SJSA1 (cell line): ENCODE measurements at regions not wholly inside any gene's neighbourhood (a gene's known extent, or its start where the extent isn't known, plus 50 kb on each side); places are given as distances from the start of the nearest gene placed in this dataset.
A peak's percentile ranks its signal among the peaks of the same experiment; 100 is the strongest.

Source experiments
- DNase-seq, 2 experiments: peaks; one replicate each; pipeline ENCODE4 v3.0.0-alpha.2; 2015 to 2020; ENCODE audit warnings: low spot score in 2 of 2, low read depth in 1 of 2
- H3K27ac ChIP-seq: fragments of 250-450 bp; sonication (Bioruptor Pico); 2 replicates; pipeline ENCODE4 v1.5.1; 2020; ENCODE audit warnings: mild to moderate bottlenecking, moderate library complexity
- H3K27me3 ChIP-seq: fragments of 250-450 bp; sonication (Bioruptor Pico); replicated peaks from 2 replicates; pipeline ENCODE4 v1.5.1; 2020; ENCODE audit warnings: mild to moderate bottlenecking, moderate library complexity
- H3K36me3 ChIP-seq: fragments of 250-450 bp; sonication (Bioruptor Pico); 2 replicates; pipeline ENCODE4 v1.5.1; 2020; ENCODE audit warnings: mild to moderate bottlenecking
- H3K4me1 ChIP-seq: fragments of 250-450 bp; sonication (Bioruptor Pico); replicated peaks from 2 replicates; pipeline ENCODE4 v1.6.1; 2021; ENCODE audit warnings: mild to moderate bottlenecking
- H3K4me3 ChIP-seq: fragments of 250-450 bp; sonication (Bioruptor Pico); 2 replicates; pipeline ENCODE4 v1.5.1; 2020; ENCODE audit warnings: mild to moderate bottlenecking
- H3K9me3 ChIP-seq: fragments of 250-450 bp; sonication (Bioruptor Pico); replicated peaks from 2 replicates; pipeline ENCODE4 v1.5.1; 2020; ENCODE audit warnings: mild to moderate bottlenecking

- H3K36me3 ChIP-seq, result no peaks in the 10 kb centered on the region
- no peaks in the 10 kb centered on the region for H3K9me3 ChIP-seq
- DNase-seq, result no peak
- H3K4me3 ChIP-seq, result no peak overlapping the region
- no peak overlapping the region for H3K27ac ChIP-seq
- H3K4me1 ChIP-seq, result peaks cover 10% of the 10 kb centered on the region; the same call in 1 of the 2 replicates
- peaks cover 11% of the 10 kb centered on the region for H3K27me3 ChIP-seq
Observed at GRCh38 chr21:36548866-36549265, 68.9 kb upstream of the CLDN14 start.

GRCh38 chr21:36549470-36549869 is 69.5 kb upstream of the CLDN14 start:
- peak in 1 of 2 experiments; percentile 26 for DNase-seq
- H3K4me1 ChIP-seq, result peaks cover 10% of the 10 kb centered on the region; the same call in 1 of the 2 replicates
- no peaks in the 10 kb centered on the region for H3K9me3 ChIP-seq
- H3K36me3 ChIP-seq, result no peaks in the 10 kb centered on the region
- peaks cover 11% of the 10 kb centered on the region for H3K27me3 ChIP-seq
- H3K27ac ChIP-seq, result no peak overlapping the region
- no peak overlapping the region for H3K4me3 ChIP-seq

- peaks cover 10% of the 10 kb centered on the region; the same call in 1 of the 2 replicates for H3K4me1 ChIP-seq
- no peaks in the 10 kb centered on the region for H3K36me3 ChIP-seq
- H3K9me3 ChIP-seq, result no peaks in the 10 kb centered on the region
- no peak overlapping the region for H3K27ac ChIP-seq
- DNase-seq, result peak in 1 of 2 experiments; percentile 34
- H3K4me3 ChIP-seq, result no peak overlapping the region
- H3K27me3 ChIP-seq, result peaks cover 8% of the 10 kb centered on the region
Observed at GRCh38 chr21:36550761-36551160, 70.8 kb upstream of the CLDN14 start.

- no peaks in the 10 kb centered on the region for H3K36me3 ChIP-seq
- no peak overlapping the region for H3K27ac ChIP-seq
- peaks cover 10% of the 10 kb centered on the region; the same call in 1 of the 2 replicates for H3K4me1 ChIP-seq
- peaks cover 2% of the 10 kb centered on the region for H3K27me3 ChIP-seq
- no peaks in the 10 kb centered on the region for H3K9me3 ChIP-seq
- no peak for DNase-seq
- H3K4me3 ChIP-seq, result no peak overlapping the region
Observed at GRCh38 chr21:36551321-36551720, 71.4 kb upstream of the CLDN14 start.

- Histone ChIP-seq H3K4me1 (peaks cover 10% of the 10 kb centered on the region; the same call in 1 of the 2 replicates), H3K27me3 (no peaks in the 10 kb centered on the region; the same call in 1 of the 2 replicates), H3K4me3 (no peak overlapping the region), H3K36me3 (no peaks in the 10 kb centered on the region), H3K27ac (no peak overlapping the region), H3K9me3 (no peaks in the 10 kb centered on the region)
- peak in 1 of 2 experiments; percentile 33 for DNase-seq
Observed at GRCh38 chr21:36551731-36552433, 72.0 kb upstream of the CLDN14 start.

- Histone ChIP-seq H3K36me3 (no peaks in the 10 kb centered on the region), H3K27ac (no peak overlapping the region), H3K4me3 (no peak overlapping the region), H3K4me1 (peaks cover 10% of the 10 kb centered on the region; the same call in 1 of the 2 replicates), H3K9me3 (no peaks in the 10 kb centered on the region), H3K27me3 (no peaks in the 10 kb centered on the region; the same call in 1 of the 2 replicates)
- no peak for DNase-seq
Observed at GRCh38 chr21:36552434-36552785, 72.5 kb upstream of the CLDN14 start.

- Histone ChIP-seq H3K27me3 (peaks cover 5% of the 10 kb centered on the region; the same call in 1 of the 2 replicates), H3K4me3 (no peak overlapping the region), H3K9me3 (no peaks in the 10 kb centered on the region), H3K27ac (no peak overlapping the region), H3K36me3 (no peaks in the 10 kb centered on the region), H3K4me1 (peaks cover 10% of the 10 kb centered on the region; the same call in 1 of the 2 replicates)
- DNase-seq, result peak in 1 of 2 experiments; percentile 31
Observed at GRCh38 chr21:36553406-36553805, 73.5 kb upstream of the CLDN14 start.

GRCh38 chr21:36554411-36555157 is 74.7 kb upstream of the CLDN14 start:
- DNase-seq, result peak in 1 of 2 experiments; percentile 15
- no peaks in the 10 kb centered on the region for H3K36me3 ChIP-seq
- H3K9me3 ChIP-seq, result no peaks in the 10 kb centered on the region
- H3K27me3 ChIP-seq, result peaks cover 8% of the 10 kb centered on the region; the same call in 1 of the 2 replicates
- peaks cover 10% of the 10 kb centered on the region; the same call in 1 of the 2 replicates for H3K4me1 ChIP-seq
- no peak overlapping the region for H3K4me3 ChIP-seq
- no peak overlapping the region for H3K27ac ChIP-seq

GRCh38 chr21:36555199-36555800 is 75.4 kb upstream of the CLDN14 start:
- H3K4me3 ChIP-seq, result no peak overlapping the region
- H3K27ac ChIP-seq, result no peak overlapping the region
- peaks cover 10% of the 10 kb centered on the region; the same call in 1 of the 2 replicates for H3K4me1 ChIP-seq
- H3K36me3 ChIP-seq, result no peaks in the 10 kb centered on the region
- H3K9me3 ChIP-seq, result no peaks in the 10 kb centered on the region
- peak in 1 of 2 experiments; percentile 20 for DNase-seq
- H3K27me3 ChIP-seq, result peaks cover 8% of the 10 kb centered on the region; the same call in 1 of the 2 replicates

GRCh38 chr21:36557316-36557715 is 77.4 kb upstream of the CLDN14 start:
- no peak overlapping the region for H3K27ac ChIP-seq
- peaks cover 1% of the 10 kb centered on the region; the same call in 1 of the 2 replicates for H3K4me1 ChIP-seq
- no peaks in the 10 kb centered on the region for H3K9me3 ChIP-seq
- H3K27me3 ChIP-seq, result peaks cover 16% of the 10 kb centered on the region; the same call in 1 of the 2 replicates
- H3K36me3 ChIP-seq, result no peaks in the 10 kb centered on the region
- no peak overlapping the region for H3K4me3 ChIP-seq
- no peak for DNase-seq

GRCh38 chr21:36560933-36561575 is 81.1 kb upstream of the CLDN14 start:
- H3K4me1 ChIP-seq, result no peaks in the 10 kb centered on the region
- DNase-seq, result no peak
- H3K27ac ChIP-seq, result no peak overlapping the region
- no peaks in the 10 kb centered on the region for H3K36me3 ChIP-seq
- no peak overlapping the region for H3K4me3 ChIP-seq
- no peaks in the 10 kb centered on the region for H3K9me3 ChIP-seq
- H3K27me3 ChIP-seq, result peaks cover 27% of the 10 kb centered on the region

GRCh38 chr21:36563341-36563926 is 83.5 kb upstream of the CLDN14 start:
- Histone ChIP-seq H3K4me1 (no peaks in the 10 kb centered on the region), H3K9me3 (no peaks in the 10 kb centered on the region), H3K27me3 (peaks cover 27% of the 10 kb centered on the region), H3K27ac (no peak overlapping the region), H3K4me3 (no peak overlapping the region), H3K36me3 (no peaks in the 10 kb centered on the region)
- no peak for DNase-seq

- Histone ChIP-seq H3K4me1 (no peaks in the 10 kb centered on the region), H3K36me3 (no peaks in the 10 kb centered on the region), H3K27me3 (peaks cover 27% of the 10 kb centered on the region)
Observed at GRCh38 chr21:36564647-36565046, 84.7 kb upstream of the CLDN14 start.

More at GRCh38 chr21:36564647-36565046, 84.7 kb upstream of the CLDN14 start:
- Histone ChIP-seq H3K27ac (no peak overlapping the region), H3K9me3 (no peaks in the 10 kb centered on the region), H3K4me3 (no peak overlapping the region)
- DNase-seq, result no peak
